BJ (cell line): ENCODE measurements at regions not wholly inside any gene's neighbourhood (a gene's known extent, or its start where the extent isn't known, plus 50 kb on each side); places are given as distances from the start of the nearest gene placed in this dataset.

Experiments used
- CTCF ChIA-PET: fragments of 350-600 bp; formaldehyde crosslinking; extraction: SDS; loops from one replicate; lab custom pipeline; 2021; ENCODE audit warnings: antibody characterized with exemption, inconsistent platforms; lab: Yijun Ruan, JAX
- POLR2A ChIA-PET: fragments of 300-600 bp; sonication (Branson Sonifier 250); formaldehyde crosslinking; extraction: SDS; loops from one replicate; lab custom pipeline; 2021; ENCODE audit warnings: antibody characterized with exemption; lab: Charles Lee
- DNase-seq: peaks from one replicate; pipeline ENCODE4 v3.0.0-alpha.2; 2011; ENCODE audit warnings: low read depth
- H3K27me3 ChIP-seq: 2 replicates; pipeline ENCODE4 v1.6.0; 2011; ENCODE audit warnings: low read length; ENCODE audit not compliant: control insufficient read depth, insufficient read depth
- H3K36me3 ChIP-seq: 2 replicates; pipeline ENCODE4 v1.5.1; 2011; ENCODE audit warnings: low read length; ENCODE audit not compliant: control insufficient read depth, insufficient read depth
- H3K4me3 ChIP-seq: 2 replicates; pipeline ENCODE4 v1.5.1; 2011; ENCODE audit warnings: low read depth, mild to moderate bottlenecking, control low read depth, low read length
- CTCF ChIP-seq: IDR thresholded peaks from 2 replicates; pipeline ENCODE4 v1.5.1; 2011; ENCODE audit warnings: low read depth, mild to moderate bottlenecking, control low read depth, inconsistent platforms, low read length, moderate library complexity; ENCODE audit not compliant: insufficient read depth

- DNase-seq: no peak
- CTCF ChIA-PET: no interaction called here
- no peaks in the 10 kb centered on the region for H3K36me3 ChIP-seq
- H3K4me3 ChIP-seq: no peak overlapping the region
- TF ChIP-seq CTCF: no peak
- POLR2A ChIA-PET: no interaction called here
- H3K27me3 ChIP-seq: no peaks in the 10 kb centered on the region
Measured at GRCh38 chr11:70918242-70918641, 334.1 kb downstream of the SHANK2 start.

GRCh38 chr11:70921804-70922203, 330.6 kb downstream of the SHANK2 start:
- TF ChIP-seq CTCF: no peak
- CTCF ChIA-PET: no interaction called here
- DNase-seq: no peak
- Histone ChIP-seq H3K4me3 (no peak overlapping the region), H3K27me3 (no peaks in the 10 kb centered on the region), H3K36me3 (no peaks in the 10 kb centered on the region)
- POLR2A ChIA-PET: no interaction called here

- H3K4me3 ChIP-seq: no peak overlapping the region
- TF ChIP-seq CTCF: no peak
- ChIA-PET CTCF (no interaction called here), POLR2A (no interaction called here)
- no peaks in the 10 kb centered on the region for H3K27me3 ChIP-seq
- H3K36me3 ChIP-seq: no peaks in the 10 kb centered on the region
- DNase-seq: no peak
Measured at GRCh38 chr11:70924108-70924507, 328.3 kb downstream of the SHANK2 start.

- no peak for DNase-seq
- Histone ChIP-seq H3K36me3 (no peaks in the 10 kb centered on the region), H3K4me3 (no peak overlapping the region), H3K27me3 (no peaks in the 10 kb centered on the region)
- ChIA-PET POLR2A (no interaction called here), CTCF (no interaction called here)
- TF ChIP-seq CTCF: no peak
Measured at GRCh38 chr11:70925238-70925637, 327.1 kb downstream of the SHANK2 start.

- ChIA-PET POLR2A (no interaction called here), CTCF (no interaction called here)
- no peak for DNase-seq
- no peaks in the 10 kb centered on the region for H3K27me3 ChIP-seq
- no peaks in the 10 kb centered on the region for H3K36me3 ChIP-seq
- TF ChIP-seq CTCF: no peak
- no peak overlapping the region for H3K4me3 ChIP-seq
Measured at GRCh38 chr11:70926543-70927201, 325.7 kb downstream of the SHANK2 start.
